ENCODE measurements at regions not wholly inside any gene's neighbourhood (a gene's known extent, or its start where the extent isn't known, plus 50 kb on each side); places are given as distances from the start of the nearest gene placed in this dataset.
A peak's percentile ranks its signal among the peaks of the same experiment; 100 is the strongest.

DNA sequence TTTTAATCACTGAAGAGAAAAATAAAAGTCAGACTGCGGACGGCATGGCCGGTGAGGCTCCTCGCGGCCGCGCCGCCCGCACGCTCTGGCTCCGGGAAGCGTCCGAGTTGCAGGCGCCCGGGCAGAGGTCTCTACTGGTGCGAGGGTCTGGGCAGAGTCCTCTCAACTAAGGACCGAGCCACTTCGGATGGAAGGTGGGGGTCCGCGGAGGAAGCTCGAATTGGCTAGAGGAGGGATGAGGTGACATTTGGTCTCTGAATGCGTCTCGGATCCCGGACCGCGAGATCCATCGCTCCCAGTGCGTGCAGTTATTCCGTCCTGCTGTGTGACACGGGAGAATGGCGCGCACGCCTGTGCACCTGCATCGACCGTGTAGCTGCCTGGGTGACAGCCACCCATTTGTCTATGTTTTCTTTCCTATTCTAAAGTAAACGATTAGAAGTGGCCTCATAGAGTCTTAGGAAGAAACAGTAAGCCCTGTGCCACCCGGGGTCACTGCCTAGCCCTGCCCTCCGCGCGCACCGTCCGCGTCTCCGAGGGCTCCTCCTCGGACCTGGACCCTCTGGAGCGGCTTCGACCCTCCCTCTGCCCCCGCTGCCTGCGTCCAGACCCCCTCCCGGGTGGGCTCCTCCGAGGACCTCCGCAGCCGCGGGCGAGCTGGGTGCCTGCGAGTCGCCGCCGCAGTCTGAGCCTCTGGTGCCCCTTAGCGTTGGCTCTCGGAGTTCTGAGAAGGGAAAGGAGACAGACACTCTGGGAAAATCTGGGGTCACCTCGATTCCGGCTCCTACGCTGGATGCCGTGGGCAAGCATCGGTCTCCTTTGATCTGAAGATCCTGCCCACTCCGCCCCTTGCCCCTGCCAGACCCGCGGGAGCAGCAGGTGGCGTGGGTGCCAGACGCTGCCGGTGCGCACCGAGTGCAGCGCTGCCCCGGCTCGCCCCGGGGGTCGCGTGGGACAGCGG lies 347.4 kb downstream of the LIG4 start:
- Histone ChIP-seq H3K36me3 (ENCODE audit: control insufficient read depth, insufficient read depth, low read length) (no peaks in the 10 kb centered on the region), H3K4me3 (ENCODE audit: low read depth, low read length) (no peak overlapping the region)

DNA sequence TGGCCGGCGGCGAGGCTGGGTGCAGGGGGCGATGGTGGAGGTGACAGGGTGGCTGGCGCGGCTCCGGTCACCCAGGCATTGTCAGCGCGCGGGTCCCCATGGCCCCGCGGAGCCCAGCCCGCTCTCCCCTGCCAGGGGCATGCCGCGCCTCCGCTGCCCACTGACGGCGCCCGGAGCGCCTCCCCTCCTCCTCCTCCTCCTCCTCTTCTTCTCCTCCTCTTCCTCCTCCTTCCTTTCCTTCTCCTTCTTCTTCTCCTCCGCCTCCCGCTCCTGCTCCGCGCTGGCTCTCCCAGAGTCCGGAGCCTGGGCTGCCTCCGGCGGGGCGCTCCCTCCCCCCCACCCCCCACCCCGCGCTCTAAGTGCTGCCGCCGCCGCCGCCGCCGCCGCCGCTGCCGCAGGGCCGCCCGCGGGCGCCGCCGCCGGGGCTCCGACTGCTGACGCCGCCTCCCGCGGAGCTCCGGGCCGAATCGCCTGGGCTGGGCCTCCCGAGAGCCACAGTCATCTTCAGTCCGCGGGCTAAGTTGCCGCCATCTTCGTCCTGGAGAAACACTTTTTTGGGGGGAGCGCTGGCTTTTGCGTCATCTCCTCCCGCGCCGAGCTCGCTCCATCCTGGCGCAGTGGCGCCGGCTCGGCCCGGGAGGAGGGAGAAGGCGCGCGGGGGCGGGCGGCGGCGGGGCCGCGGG lies 348.3 kb downstream of the LIG4 start:
- Histone ChIP-seq H3K36me3 (ENCODE audit: control insufficient read depth, insufficient read depth, low read length) (no peaks in the 10 kb centered on the region), H3K27me3 (ENCODE audit: control insufficient read depth, insufficient read depth, low read length) (peaks cover 14% of the 10 kb centered on the region), H3K4me3 (ENCODE audit: low read depth, low read length) (peak overlapping the region; percentile 7)
- no peak for FAIRE-seq
- DNase-seq (ENCODE audit: low read depth): no peak
- TF ChIP-seq, protein P1, sequence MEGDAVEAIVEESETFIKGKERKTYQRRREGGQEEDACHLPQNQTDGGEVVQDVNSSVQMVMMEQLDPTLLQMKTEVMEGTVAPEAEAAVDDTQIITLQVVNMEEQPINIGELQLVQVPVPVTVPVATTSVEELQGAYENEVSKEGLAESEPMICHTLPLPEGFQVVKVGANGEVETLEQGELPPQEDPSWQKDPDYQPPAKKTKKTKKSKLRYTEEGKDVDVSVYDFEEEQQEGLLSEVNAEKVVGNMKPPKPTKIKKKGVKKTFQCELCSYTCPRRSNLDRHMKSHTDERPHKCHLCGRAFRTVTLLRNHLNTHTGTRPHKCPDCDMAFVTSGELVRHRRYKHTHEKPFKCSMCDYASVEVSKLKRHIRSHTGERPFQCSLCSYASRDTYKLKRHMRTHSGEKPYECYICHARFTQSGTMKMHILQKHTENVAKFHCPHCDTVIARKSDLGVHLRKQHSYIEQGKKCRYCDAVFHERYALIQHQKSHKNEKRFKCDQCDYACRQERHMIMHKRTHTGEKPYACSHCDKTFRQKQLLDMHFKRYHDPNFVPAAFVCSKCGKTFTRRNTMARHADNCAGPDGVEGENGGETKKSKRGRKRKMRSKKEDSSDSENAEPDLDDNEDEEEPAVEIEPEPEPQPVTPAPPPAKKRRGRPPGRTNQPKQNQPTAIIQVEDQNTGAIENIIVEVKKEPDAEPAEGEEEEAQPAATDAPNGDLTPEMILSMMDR (IDR thresholded peaks at IDR 0.05; ENCODE audit: insufficient read depth, low read length, severe bottlenecking): no peak

More for the DNA sequence above, 347.4 kb downstream of the LIG4 start:
- TF ChIP-seq, protein P1 (IDR thresholded peaks at IDR 0.05; ENCODE audit: insufficient read depth, low read length, severe bottlenecking): peak; percentile 19
- DNase-seq (ENCODE audit: low read depth) (no peak), FAIRE-seq (no peak)
- peaks cover 14% of the 10 kb centered on the region for H3K27me3 ChIP-seq (ENCODE audit: control insufficient read depth, insufficient read depth, low read length)

- FAIRE-seq: no peak
- TF ChIP-seq, protein P1 (IDR thresholded peaks at IDR 0.05; ENCODE audit: insufficient read depth, low read length, severe bottlenecking): no peak
- no peak for DNase-seq (ENCODE audit: low read depth)
- H3K36me3 ChIP-seq (ENCODE audit: control insufficient read depth, insufficient read depth, low read length): no peaks in the 10 kb centered on the region
- peaks cover 14% of the 10 kb centered on the region for H3K27me3 ChIP-seq (ENCODE audit: control insufficient read depth, insufficient read depth, low read length)
- no peak overlapping the region for H3K4me3 ChIP-seq (ENCODE audit: low read depth, low read length)
These were observed 349.1 kb downstream of the LIG4 start for GRCh38 chr13:107866032-107866940.

GRCh38 chr13:107865643-107866031 lies 349.7 kb downstream of the LIG4 start:
- no peak overlapping the region for H3K4me3 ChIP-seq (ENCODE audit: low read depth, low read length)
- peaks cover 14% of the 10 kb centered on the region for H3K27me3 ChIP-seq (ENCODE audit: control insufficient read depth, insufficient read depth, low read length)
- TF ChIP-seq, protein P1 (IDR thresholded peaks at IDR 0.05; ENCODE audit: insufficient read depth, low read length, severe bottlenecking): no peak
- FAIRE-seq (no peak), DNase-seq (ENCODE audit: low read depth) (no peak)
- no peaks in the 10 kb centered on the region for H3K36me3 ChIP-seq (ENCODE audit: control insufficient read depth, insufficient read depth, low read length)

- no peak overlapping the region for H3K4me3 ChIP-seq (ENCODE audit: low read depth, low read length)
- TF ChIP-seq, protein P1 (IDR thresholded peaks at IDR 0.05; ENCODE audit: insufficient read depth, low read length, severe bottlenecking): no peak
- no peaks in the 10 kb centered on the region for H3K36me3 ChIP-seq (ENCODE audit: control insufficient read depth, insufficient read depth, low read length)
- FAIRE-seq: no peak
- peaks cover 14% of the 10 kb centered on the region for H3K27me3 ChIP-seq (ENCODE audit: control insufficient read depth, insufficient read depth, low read length)
- DNase-seq (ENCODE audit: low read depth): no peak
These were observed 350.1 kb downstream of the LIG4 start for GRCh38 chr13:107865318-107865575.

Measured in bronchial epithelial cell (primary cell).